Mesothelial cell of epicardium (in vitro differentiated cells): ENCODE measurements at regions not wholly inside any gene's neighbourhood (a gene's known extent, or its start where the extent isn't known, plus 50 kb on each side); places are given as distances from the start of the nearest gene placed in this dataset.

Source experiments
- DNase-seq, 2 experiments: peaks; one replicate each; pipeline ENCODE4 v3.0.0; 2021; ENCODE audit warnings: low spot score in 2 of 2; ENCODE audit not compliant: unreplicated experiment in 2 of 2
- H3K27ac Mint-ChIP-seq: 2 replicates; pipeline ENCODE4 v1.8.0; 2021; ENCODE audit warnings: mixed read lengths
- H3K27me3 Mint-ChIP-seq: 2 replicates; pipeline ENCODE4 v1.8.0; 2021; ENCODE audit warnings: low read depth, mixed read lengths
- H3K36me3 Mint-ChIP-seq: 2 replicates; pipeline ENCODE4 v1.8.0; 2021; ENCODE audit warnings: mixed read lengths
- H3K4me1 Mint-ChIP-seq: 2 replicates; pipeline ENCODE4 v1.8.0; 2021; ENCODE audit warnings: mixed read lengths
- H3K4me3 Mint-ChIP-seq: 2 replicates; pipeline ENCODE4 v1.8.0; 2021; ENCODE audit warnings: mild to moderate bottlenecking, moderate library complexity, mixed read lengths
- H3K9me3 Mint-ChIP-seq: 2 replicates; pipeline ENCODE4 v1.8.0; 2021; ENCODE audit warnings: mixed read lengths
- CTCF ChIP-seq: fragments of 200-600 bp; sonication (generic); IDR thresholded peaks from one replicate; pipeline ENCODE4 v1.5.0; 2021; ENCODE audit warnings: antibody characterized with exemption; ENCODE audit not compliant: unreplicated experiment

DNA sequence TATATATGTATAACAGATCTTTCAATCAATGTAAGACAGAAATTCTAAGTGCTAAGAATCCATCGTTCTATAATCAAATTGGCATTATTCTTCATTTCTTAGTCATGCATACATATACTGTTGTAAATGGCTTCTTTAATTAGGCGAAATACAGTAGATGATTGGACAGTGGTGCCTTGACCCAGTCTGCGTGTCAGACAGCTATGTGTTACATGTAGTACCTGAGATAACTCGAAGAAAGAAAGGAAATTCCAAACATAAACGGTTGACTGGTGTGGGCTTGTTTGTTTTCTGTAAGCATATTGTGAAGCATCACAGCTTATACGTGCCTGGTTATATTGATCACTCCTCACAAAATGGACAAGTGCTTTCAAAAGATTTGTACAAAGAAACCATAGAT lies 210.5 kb downstream of the ETNK1 start:
- no peaks in the 10 kb centered on the region for H3K4me1 Mint-ChIP-seq
- no peak overlapping the region for H3K27ac Mint-ChIP-seq
- no peak for TF ChIP-seq CTCF
- no peaks in the 10 kb centered on the region for H3K27me3 Mint-ChIP-seq
- H3K36me3 Mint-ChIP-seq: no peaks in the 10 kb centered on the region
- H3K9me3 Mint-ChIP-seq: peaks cover 14% of the 10 kb centered on the region
- H3K4me3 Mint-ChIP-seq: no peak overlapping the region
- no peak for DNase-seq

- Mint-ChIP-seq H3K4me3 (no peak overlapping the region), H3K4me1 (no peaks in the 10 kb centered on the region), H3K36me3 (no peaks in the 10 kb centered on the region), H3K9me3 (no peaks in the 10 kb centered on the region), H3K27ac (no peak overlapping the region), H3K27me3 (peaks cover 40% of the 10 kb centered on the region)
- TF ChIP-seq CTCF: no peak
- DNase-seq: no peak
Measured at GRCh38 chr12:22850185-22850584, 225.2 kb downstream of the ETNK1 start.

GRCh38 chr12:22851532-22851931 lies 226.6 kb downstream of the ETNK1 start:
- no peaks in the 10 kb centered on the region for H3K36me3 Mint-ChIP-seq
- H3K4me1 Mint-ChIP-seq: no peaks in the 10 kb centered on the region
- H3K27ac Mint-ChIP-seq: no peak overlapping the region

GRCh38 chr12:22855456-22855855 lies 230.5 kb downstream of the ETNK1 start:
- H3K4me1 Mint-ChIP-seq: no peaks in the 10 kb centered on the region
- no peaks in the 10 kb centered on the region for H3K9me3 Mint-ChIP-seq
- H3K36me3 Mint-ChIP-seq: no peaks in the 10 kb centered on the region
- peaks cover 41% of the 10 kb centered on the region for H3K27me3 Mint-ChIP-seq
- H3K27ac Mint-ChIP-seq: no peak overlapping the region
- TF ChIP-seq CTCF: no peak
- H3K4me3 Mint-ChIP-seq: no peak overlapping the region
- no peak for DNase-seq

More at GRCh38 chr12:22851532-22851931, 226.6 kb downstream of the ETNK1 start:
- DNase-seq: no peak
- no peak for TF ChIP-seq CTCF
- H3K4me3 Mint-ChIP-seq: no peak overlapping the region
- no peaks in the 10 kb centered on the region for H3K9me3 Mint-ChIP-seq
- H3K27me3 Mint-ChIP-seq: peaks cover 42% of the 10 kb centered on the region

- DNase-seq: no peak
- Mint-ChIP-seq H3K4me1 (no peaks in the 10 kb centered on the region), H3K4me3 (no peak overlapping the region)
Measured at GRCh38 chr12:22856178-22856577, 231.2 kb downstream of the ETNK1 start.

More at GRCh38 chr12:22856178-22856577, 231.2 kb downstream of the ETNK1 start:
- H3K27ac Mint-ChIP-seq: no peak overlapping the region
- H3K9me3 Mint-ChIP-seq: no peaks in the 10 kb centered on the region
- H3K36me3 Mint-ChIP-seq: no peaks in the 10 kb centered on the region
- peaks cover 39% of the 10 kb centered on the region for H3K27me3 Mint-ChIP-seq
- TF ChIP-seq CTCF: peak; percentile 77
